ENCODE measurements at regions not wholly inside any gene's neighbourhood (a gene's known extent, or its start where the extent isn't known, plus 50 kb on each side); places are given as distances from the start of the nearest gene placed in this dataset.

DNA sequence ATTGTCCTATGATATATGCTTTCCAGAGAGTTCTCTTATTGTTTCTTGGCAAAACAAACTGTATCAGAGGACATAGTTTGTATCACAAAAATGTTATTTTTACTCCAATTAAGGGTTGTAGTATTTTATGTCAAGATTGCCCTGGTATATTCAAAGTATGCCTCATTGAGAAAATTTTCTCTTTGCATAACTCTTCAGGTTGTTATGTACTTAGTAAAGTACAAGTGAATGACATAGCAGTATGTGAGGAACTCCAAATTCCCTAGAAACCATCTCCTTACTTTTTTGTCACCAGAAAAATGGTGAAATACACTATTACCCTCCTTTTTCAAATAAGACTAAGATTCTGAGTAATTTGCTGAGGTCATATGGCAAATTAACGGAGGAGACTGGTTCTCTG is 355.3 kb downstream of the NFIB start:
- DNase-seq (ENCODE audit: extremely low read depth in 1 of 4, low spot score in 3 of 4) (no peak), ATAC-seq (no peak), FAIRE-seq (no peak)
- H4K20me1 ChIP-seq (replicated peaks; ENCODE audit: control insufficient read depth, insufficient read depth, low read length): no peaks in the 10 kb centered on the region
- BruUV-seq (replicated peaks): no TSS peak
- no peak overlapping the region for H3K4me3 ChIP-seq
- H3K9me3 ChIP-seq (replicated peaks; ENCODE audit: control insufficient read depth, insufficient read depth, low read depth, low read length): no peaks in the 10 kb centered on the region
- intact Hi-C loops (cut with micrococcal nuclease) (no loop called here), in situ Hi-C loops (cut with MboI) (no loop called here)
- TF ChIP-seq, protein P1, sequence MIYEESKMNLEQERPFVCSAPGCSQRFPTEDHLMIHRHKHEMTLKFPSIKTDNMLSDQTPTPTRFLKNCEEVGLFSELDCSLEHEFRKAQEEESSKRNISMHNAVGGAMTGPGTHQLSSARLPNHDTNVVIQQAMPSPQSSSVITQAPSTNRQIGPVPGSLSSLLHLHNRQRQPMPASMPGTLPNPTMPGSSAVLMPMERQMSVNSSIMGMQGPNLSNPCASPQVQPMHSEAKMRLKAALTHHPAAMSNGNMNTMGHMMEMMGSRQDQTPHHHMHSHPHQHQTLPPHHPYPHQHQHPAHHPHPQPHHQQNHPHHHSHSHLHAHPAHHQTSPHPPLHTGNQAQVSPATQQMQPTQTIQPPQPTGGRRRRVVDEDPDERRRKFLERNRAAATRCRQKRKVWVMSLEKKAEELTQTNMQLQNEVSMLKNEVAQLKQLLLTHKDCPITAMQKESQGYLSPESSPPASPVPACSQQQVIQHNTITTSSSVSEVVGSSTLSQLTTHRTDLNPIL (CRISPR knock-in tag; IDR thresholded peaks at IDR 0.05): no peak
- 0% methylated on average over 1 of the region's 1 CpG for WGBS (ENCODE audit: insufficient coverage, low coverage, missing lambda C conversion rate)
- no peaks in the 10 kb centered on the region for H3K79me2 ChIP-seq (ENCODE audit: control insufficient read depth, insufficient read depth, low read length)
- H3K27ac ChIP-seq (ENCODE audit: extremely low read depth, low read depth, low read length): no peak overlapping the region
- ChIA-PET CTCF (ENCODE audit: low intra/inter-chr PET ratio) (no interaction called here), POLR2A (interaction anchor here (0.9 kb wide), 1 partner anchor 9 kb away, joined by 3 read pairs; no protein-coding TSS in a partner anchor)
- H3K27me3 ChIP-seq (ENCODE audit: control insufficient read depth in 2 of 2, insufficient read depth in 2 of 2, low read length in 2 of 2): no peaks in the 10 kb centered on the region; a peak in 2 of 5 replicates
- H3K9me1 ChIP-seq (ENCODE audit: control insufficient read depth, insufficient read depth, low read length): no peaks in the 10 kb centered on the region
- H3K4me1 ChIP-seq (replicated peaks in 1 of 2; ENCODE audit: control insufficient read depth in 2 of 2, insufficient read depth in 2 of 2, low read length in 2 of 2): no peaks in the 10 kb centered on the region
- no peaks in the 10 kb centered on the region for H3K36me3 ChIP-seq (ENCODE audit: control insufficient read depth, insufficient read depth, low read length)
- H2AFZ ChIP-seq (ENCODE audit: low read depth, low read length): no peak overlapping the region
- H3K4me2 ChIP-seq (ENCODE audit: insufficient read depth, low read length): no peak overlapping the region
- H3K9ac ChIP-seq (ENCODE audit: insufficient read depth in 1 of 2, low read depth in 2 of 2, low read length in 2 of 2): no peak overlapping the region

DNA sequence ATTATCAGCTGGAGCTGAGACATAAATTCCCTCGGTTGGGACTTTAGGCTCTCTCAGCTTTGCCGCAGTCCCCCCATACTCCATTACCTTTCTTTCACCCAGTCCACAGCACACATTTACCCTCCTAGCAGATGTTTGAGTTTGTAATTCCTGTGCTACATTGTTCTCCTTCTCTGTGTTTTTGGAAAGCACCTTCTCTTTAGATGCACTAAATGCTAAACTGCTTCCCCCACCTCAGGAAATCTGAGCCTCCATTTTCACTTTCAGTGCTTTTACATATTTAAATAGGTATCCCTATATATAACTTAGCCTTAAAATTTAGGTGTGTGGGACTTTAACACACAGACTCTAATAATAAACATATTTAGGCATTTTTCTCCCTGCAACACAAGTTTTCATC is 356.9 kb downstream of the NFIB start:
- FAIRE-seq (no peak), DNase-seq (ENCODE audit: extremely low read depth in 1 of 4, low spot score in 3 of 4) (no peak), ATAC-seq (no peak)
- Histone ChIP-seq H4K20me1 (replicated peaks; ENCODE audit: control insufficient read depth, insufficient read depth, low read length) (no peaks in the 10 kb centered on the region), H3K4me1 (replicated peaks in 1 of 2; ENCODE audit: control insufficient read depth in 2 of 2, insufficient read depth in 2 of 2, low read length in 2 of 2) (no peaks in the 10 kb centered on the region), H3K36me3 (ENCODE audit: control insufficient read depth, insufficient read depth, low read length) (no peaks in the 10 kb centered on the region), H3K9me1 (ENCODE audit: control insufficient read depth, insufficient read depth, low read length) (no peaks in the 10 kb centered on the region), H2AFZ (ENCODE audit: low read depth, low read length) (no peak overlapping the region), H3K79me2 (ENCODE audit: control insufficient read depth, insufficient read depth, low read length) (no peaks in the 10 kb centered on the region), H3K9ac (ENCODE audit: insufficient read depth in 1 of 2, low read depth in 2 of 2, low read length in 2 of 2) (no peak overlapping the region), H3K27ac (ENCODE audit: extremely low read depth, low read depth, low read length) (no peak overlapping the region), H3K4me3 (no peak overlapping the region), H3K4me2 (ENCODE audit: insufficient read depth, low read length) (no peak overlapping the region), H3K9me3 (replicated peaks; ENCODE audit: control insufficient read depth, insufficient read depth, low read depth, low read length) (no peaks in the 10 kb centered on the region), H3K27me3 (ENCODE audit: control insufficient read depth in 2 of 2, insufficient read depth in 2 of 2, low read length in 2 of 2) (no peaks in the 10 kb centered on the region; a peak in 1 of 5 replicates)
- 26% methylated on average over 2 of the region's 2 CpGs for WGBS (ENCODE audit: insufficient coverage, low coverage, missing lambda C conversion rate)
- no TSS peak for BruUV-seq (replicated peaks)
- ChIA-PET CTCF (ENCODE audit: low intra/inter-chr PET ratio) (no interaction called here), POLR2A (no interaction called here)
- no peak for TF ChIP-seq SMARCC2 (IDR thresholded peaks at IDR 0.05; ENCODE audit: low read depth)
- intact Hi-C loops (cut with micrococcal nuclease): no loop called here
- in situ Hi-C loops (cut with MboI): no loop called here

Data from K562 (cell line).